Brain microvascular endothelial cell (primary cell): ENCODE measurements at regions not wholly inside any gene's neighbourhood (a gene's known extent, or its start where the extent isn't known, plus 50 kb on each side); places are given as distances from the start of the nearest gene placed in this dataset.
A peak's percentile ranks its signal among the peaks of the same experiment; 100 is the strongest.

Source experiments
- DNase-seq: peaks from one replicate; pipeline ENCODE4 v3.0.0-alpha.2; 2020
- H3K27ac ChIP-seq: fragments of 250-450 bp; sonication (Bioruptor Pico); 2 replicates; pipeline ENCODE4 v1.5.1; 2020; ENCODE audit warnings: mild to moderate bottlenecking, moderate library complexity
- H3K27me3 ChIP-seq: fragments of 250-450 bp; sonication (Bioruptor Pico); replicated peaks from 2 replicates; pipeline ENCODE4 v1.5.1; 2020; ENCODE audit warnings: mild to moderate bottlenecking
- H3K36me3 ChIP-seq: fragments of 250-450 bp; sonication (Bioruptor Pico); replicated peaks from 2 replicates; pipeline ENCODE4 v1.5.1; 2020; ENCODE audit warnings: mild to moderate bottlenecking
- H3K4me3 ChIP-seq: 2 replicates; pipeline ENCODE4 v1.5.1; 2011; ENCODE audit warnings: low read depth, mild to moderate bottlenecking, control low read depth, low read length, moderate library complexity
- in situ Hi-C: cut with HindIII; loops from 2 replicates; pipeline ENCODE4 v1.10.0; 2017; ENCODE audit warnings: low sequenced_read_pairs, low pct_ligation_motif_present
- TF ChIP-seq, protein P1 (sequence below): IDR thresholded peaks from 2 replicates; pipeline ENCODE4 v1.5.1; 2011; ENCODE audit warnings: low read depth, mild to moderate bottlenecking, moderate library complexity, low read length, control low read depth, inconsistent platforms; ENCODE audit errors: missing control alignments

DNA sequence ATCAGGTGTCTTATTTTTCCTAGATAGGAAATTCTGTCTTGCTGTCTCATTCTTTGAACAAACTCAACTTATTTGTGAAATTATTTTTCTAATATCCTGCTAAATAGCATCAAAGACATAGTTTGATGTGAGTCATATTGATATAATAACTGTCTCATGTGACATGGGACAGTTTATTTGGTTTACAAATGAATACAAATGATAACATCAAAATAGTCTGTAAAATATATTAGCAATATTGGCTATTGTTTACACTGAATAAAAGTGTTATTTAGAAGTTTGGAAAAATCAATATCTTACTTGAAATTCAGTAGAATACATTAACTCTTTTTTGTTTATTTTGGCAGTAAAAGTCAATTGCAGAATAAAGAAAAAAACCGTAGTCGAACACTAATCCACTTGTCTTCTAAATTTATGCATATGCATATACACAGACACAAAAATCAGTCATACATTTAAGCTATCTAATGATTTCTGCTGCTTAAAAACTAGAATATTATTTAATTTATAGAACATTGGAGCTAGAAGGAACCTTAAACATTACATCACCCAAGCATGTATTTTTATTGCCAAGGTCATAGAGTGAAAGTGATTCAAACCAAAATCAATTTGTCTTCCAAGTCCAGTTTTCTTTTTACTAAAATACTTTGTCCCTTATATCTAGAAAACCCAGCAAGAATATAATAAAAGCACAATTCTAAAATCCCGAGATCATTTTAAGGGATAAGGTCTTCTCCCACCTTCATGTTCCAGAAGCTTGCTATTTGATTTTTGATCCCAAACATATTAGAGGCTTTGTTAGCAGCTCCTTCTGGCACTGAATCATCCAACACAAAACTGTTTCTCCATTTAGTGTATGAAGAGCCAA lies 776.5 kb upstream of the SLITRK1 start:
- Histone ChIP-seq H3K27ac (no peak overlapping the region), H3K27me3 (no peaks in the 10 kb centered on the region), H3K4me3 (no peak overlapping the region), H3K36me3 (no peaks in the 10 kb centered on the region)
- no peak for DNase-seq
- in situ Hi-C loops: no loop called here
- TF ChIP-seq, protein P1, sequence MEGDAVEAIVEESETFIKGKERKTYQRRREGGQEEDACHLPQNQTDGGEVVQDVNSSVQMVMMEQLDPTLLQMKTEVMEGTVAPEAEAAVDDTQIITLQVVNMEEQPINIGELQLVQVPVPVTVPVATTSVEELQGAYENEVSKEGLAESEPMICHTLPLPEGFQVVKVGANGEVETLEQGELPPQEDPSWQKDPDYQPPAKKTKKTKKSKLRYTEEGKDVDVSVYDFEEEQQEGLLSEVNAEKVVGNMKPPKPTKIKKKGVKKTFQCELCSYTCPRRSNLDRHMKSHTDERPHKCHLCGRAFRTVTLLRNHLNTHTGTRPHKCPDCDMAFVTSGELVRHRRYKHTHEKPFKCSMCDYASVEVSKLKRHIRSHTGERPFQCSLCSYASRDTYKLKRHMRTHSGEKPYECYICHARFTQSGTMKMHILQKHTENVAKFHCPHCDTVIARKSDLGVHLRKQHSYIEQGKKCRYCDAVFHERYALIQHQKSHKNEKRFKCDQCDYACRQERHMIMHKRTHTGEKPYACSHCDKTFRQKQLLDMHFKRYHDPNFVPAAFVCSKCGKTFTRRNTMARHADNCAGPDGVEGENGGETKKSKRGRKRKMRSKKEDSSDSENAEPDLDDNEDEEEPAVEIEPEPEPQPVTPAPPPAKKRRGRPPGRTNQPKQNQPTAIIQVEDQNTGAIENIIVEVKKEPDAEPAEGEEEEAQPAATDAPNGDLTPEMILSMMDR: no peak

DNA sequence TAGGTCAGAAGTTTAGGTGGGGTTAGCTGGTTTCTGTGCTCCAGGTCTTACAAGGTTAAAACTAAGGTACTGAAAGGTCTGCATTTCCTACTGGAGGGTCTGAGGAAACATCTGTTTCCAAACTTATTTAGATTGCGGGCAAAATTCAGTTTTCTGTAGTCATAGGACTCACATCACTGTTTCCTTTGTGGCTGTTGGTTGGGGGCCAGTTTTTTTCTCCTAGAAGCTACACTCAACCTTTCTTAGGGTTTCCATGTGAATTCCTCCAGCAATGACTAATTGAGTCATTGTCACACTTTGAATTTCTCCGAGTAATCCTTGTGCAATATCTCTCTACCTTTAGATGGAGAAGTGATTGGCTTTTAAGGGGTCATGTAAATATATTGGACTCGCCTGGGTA lies 773.4 kb upstream of the SLITRK1 start:
- Histone ChIP-seq H3K36me3 (no peaks in the 10 kb centered on the region), H3K27me3 (no peaks in the 10 kb centered on the region), H3K27ac (no peak overlapping the region), H3K4me3 (no peak overlapping the region)
- in situ Hi-C loops: no loop called here
- DNase-seq: peak; percentile 57
- TF ChIP-seq, protein P1: no peak

DNA sequence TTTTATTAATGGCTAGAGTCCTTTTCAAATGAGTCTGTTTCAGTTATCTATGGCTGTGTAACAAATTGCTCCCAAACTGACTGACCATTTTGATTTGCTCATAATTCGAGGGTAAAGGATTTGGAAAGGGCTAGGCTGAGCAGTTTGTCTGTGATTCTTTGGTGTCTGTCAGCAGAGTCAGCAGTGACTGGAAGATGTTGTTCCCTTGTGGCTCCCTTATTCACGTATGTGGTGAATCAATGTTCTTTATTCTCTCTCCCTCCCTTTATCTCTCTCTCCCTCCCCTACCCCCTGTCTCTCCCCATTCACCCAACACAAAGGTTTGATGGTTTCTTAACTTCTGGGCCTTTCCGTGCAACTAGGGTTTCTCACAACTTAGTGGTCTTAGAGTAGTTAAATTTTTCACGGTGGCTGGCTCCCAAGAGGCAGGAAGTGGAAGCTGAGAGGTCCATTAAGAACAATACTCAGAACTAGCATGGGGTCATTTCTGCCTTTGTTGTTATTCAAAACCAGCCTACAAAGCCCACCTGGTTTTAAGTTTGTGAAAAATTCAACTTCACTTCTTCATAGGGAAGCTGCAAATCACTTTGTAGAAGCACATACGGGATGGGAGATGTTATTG lies 772.5 kb upstream of the SLITRK1 start:
- in situ Hi-C loops: no loop called here
- Histone ChIP-seq H3K27ac (no peak overlapping the region), H3K27me3 (no peaks in the 10 kb centered on the region), H3K36me3 (no peaks in the 10 kb centered on the region), H3K4me3 (no peak overlapping the region)
- TF ChIP-seq, protein P1: no peak
- no peak for DNase-seq

DNA sequence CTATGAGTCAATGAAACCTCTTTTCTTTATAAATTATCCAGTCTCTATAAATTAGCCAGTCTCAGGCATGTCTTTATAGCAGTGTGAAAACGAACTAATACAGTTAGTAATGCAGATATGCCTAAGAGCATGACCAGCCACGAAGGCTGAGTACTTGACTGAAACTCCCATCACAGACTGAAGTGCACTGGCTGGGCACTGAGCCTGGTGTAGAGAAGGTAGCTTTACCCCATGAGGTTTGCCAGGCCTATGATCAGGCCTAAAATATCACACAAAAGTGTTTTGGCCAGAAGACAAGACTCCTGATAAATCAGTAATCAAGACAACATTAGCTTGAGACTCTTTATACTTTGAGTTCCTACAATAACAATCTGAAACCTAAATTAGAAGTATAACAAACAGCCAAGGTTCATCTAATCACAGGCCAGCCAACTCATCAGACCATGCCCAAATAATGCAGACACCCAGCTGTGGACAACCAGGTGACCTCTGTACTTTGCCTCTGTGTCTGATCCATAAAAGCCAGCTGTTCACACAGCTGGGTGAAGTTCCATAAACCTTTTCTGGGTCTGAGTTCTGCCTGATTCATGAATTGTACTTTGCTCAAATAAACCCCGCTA lies 771.8 kb upstream of the SLITRK1 start:
- H3K27ac ChIP-seq: no peak overlapping the region
- TF ChIP-seq, protein P1: no peak

GRCh38 chr13:84651705-84652104 lies 769.4 kb upstream of the SLITRK1 start:
- H3K36me3 ChIP-seq: no peaks in the 10 kb centered on the region
- H3K27ac ChIP-seq: peak overlapping the region; percentile 72
- no peaks in the 10 kb centered on the region for H3K27me3 ChIP-seq
- TF ChIP-seq, protein P1: no peak
- in situ Hi-C loops: no loop called here
- DNase-seq: no peak
- no peak overlapping the region for H3K4me3 ChIP-seq

More for the DNA sequence above, 771.8 kb upstream of the SLITRK1 start:
- in situ Hi-C loops: no loop called here
- H3K27me3 ChIP-seq: no peaks in the 10 kb centered on the region
- DNase-seq: no peak
- no peaks in the 10 kb centered on the region for H3K36me3 ChIP-seq
- H3K4me3 ChIP-seq: no peak overlapping the region
